Heart left ventricle (tissue), 16 donors: ENCODE measurements at regions not wholly inside any gene's neighbourhood (a gene's known extent, or its start where the extent isn't known, plus 50 kb on each side); places are given as distances from the start of the nearest gene placed in this dataset.
A peak's percentile ranks its signal among the peaks of the same experiment; 100 is the strongest.

Source experiments
- ATAC-seq, 4 donors: fragments of 200-7000 bp; cut with Tn5 transposase; one replicate each; pipeline ENCODE4 v1.9.1; 2020 to 2022; ENCODE audit warnings: moderate library complexity in 4 of 4, mild to moderate bottlenecking in 3 of 4, moderate number of reproducible peaks in 1 of 4
- DNase-seq, 5 donors: peaks; one replicate each; pipeline ENCODE4 v3.0.0-alpha.2; 2020
- H3K27ac ChIP-seq, 12 donors: fragments of 200-600 bp; sonication (generic) in 4 of 12; one replicate each; pipeline versions ENCODE4 v1.5.0 to v1.8.0; 2016 to 2022; ENCODE audit warnings: mild to moderate bottlenecking in 2 of 12
- H3K27me3 ChIP-seq, 9 donors: fragments of 200-600 bp; sonication (generic) in 2 of 9; one replicate each; pipeline versions ENCODE4 v1.5.1 to v1.8.0; 2016 to 2022; ENCODE audit warnings: mild to moderate bottlenecking in 3 of 9
- H3K36me3 ChIP-seq, 9 donors: fragments of 200-600 bp; sonication (generic) in 2 of 9; one replicate each; pipeline versions ENCODE4 v1.5.0 to v1.8.0; 2018 to 2022; ENCODE audit warnings: mild to moderate bottlenecking in 2 of 9
- H3K4me1 ChIP-seq, 12 donors: fragments of 200-600 bp; sonication (generic) in 4 of 12; one replicate each; pipeline versions ENCODE4 v1.5.0 to v1.8.0; 2016 to 2022; ENCODE audit warnings: mild to moderate bottlenecking in 3 of 12
- H3K4me3 ChIP-seq, 12 donors: fragments of 200-600 bp; sonication (generic) in 4 of 12; one replicate each; pipeline versions ENCODE4 v1.5.0 to v1.8.0; 2017 to 2022; ENCODE audit warnings: mild to moderate bottlenecking in 9 of 12, moderate library complexity in 4 of 12
- H3K9me3 ChIP-seq, 12 donors: fragments of 200-600 bp; sonication (generic) in 4 of 12; one replicate each; pipeline versions ENCODE4 v1.5.0 to v1.8.0; 2016 to 2022; ENCODE audit warnings: mild to moderate bottlenecking in 1 of 12
- CTCF ChIP-seq, 12 donors: fragments of 200-600 bp; sonication (generic) in 4 of 12; IDR thresholded peaks; one replicate each; pipeline versions ENCODE4 v1.5.0 to v1.8.0; 2018 to 2022; ENCODE audit warnings: antibody characterized with exemption in 12 of 12, mild to moderate bottlenecking in 5 of 12
- POLR2A ChIP-seq, 2 donors: fragments of 450-650 bp; IDR thresholded peaks; one replicate each; pipeline ENCODE4 v1.6.1; 2017; ENCODE audit warnings: antibody characterized with exemption in 2 of 2, mild to moderate bottlenecking in 2 of 2, moderate library complexity in 2 of 2
- WGBS, 4 donors: extraction: QIAGEN DNeasy Blood & Tissue Kit in 2 of 4; methylation state at CpG; one replicate each; pipeline versions ENCODE4 v1.1.5 to v1.1.7; 2013 to 2018; 5-methylcytosine and 5-hydroxymethylcytosine counted together
- intact Hi-C, 10 donors: fragments of 100-400 bp; cut with DNase I; formaldehyde crosslinking; loops; one replicate each; pipeline versions ENCODE4 v1.11.1 to v1.14.2; 2022
- donor health status: ischemic (EF 13 %, LVEDD 7.1; RV severe dilation, severe dysfunction).
- donor health status: healthy with polysubstance abuse.
- donor health status: DM: no; HTN: yes; CAD: no.
- donor health status: DM: no; HTN: no; CAD: no.
- donor health status: ischemic (EF 25% LVEDD 6.9; RV normal size, moderate dysfunction).
- donor health status: ischemic (EF 25% LVEDD 5.7; RV mildly dilated, moderate dysfunction).
- donor health status: healthy.
- donor health status: DM: yes; HTN: yes; CAD: no.
- donor health status: ischemic (EF 35%, LVEDD 5.7; RV mildly dilated, moderate dysfunction).
- donor health status: nonischemic (EF 11% LVEDD 7.7; RV severe dilation, severe dysfunction).
- donor health status: DM: yes; HTN: yes; CAD: no.
- donor health status: PGD.
- donor health status: ischemic (EF 29% LVEDD 5.4; RV normal size, mild dysfunction).
- donor health status: nonischemic (EF 23%, LVEDD 6.1; RV moderate dilation, normal function).

GRCh38 chr3:64867224-64867623 lies 179.4 kb upstream of the ADAMTS9 start:
- WGBS, 4 donors, result 59 to 71% (median 63%) methylated on average over 2 of the region's 2 CpGs
- Histone ChIP-seq H3K9me3 (peaks cover 0 to 17% (median 4%) of the 10 kb centered on the region in 12 donors), H3K27me3 (no peaks in the 10 kb centered on the region), H3K36me3 (no peaks in the 10 kb centered on the region), H3K4me1 (peaks cover 0 to 33% (median 10%) of the 10 kb centered on the region in 12 donors), H3K4me3 (no peak overlapping the region), H3K27ac (peak overlapping the region in 1 of 12 donors; percentile 10)
- DNase-seq (no peak), ATAC-seq (peak in 1 of 4 donors; percentile 47)
- intact Hi-C loops, result no loop called here
- TF ChIP-seq POLR2A (IDR thresholded peaks at IDR 0.05), result no peak
- TF ChIP-seq CTCF (IDR thresholded peaks at IDR 0.05), result no peak

GRCh38 chr3:64865839-64866570 lies 178.2 kb upstream of the ADAMTS9 start:
- no peak for ATAC-seq

GRCh38 chr3:64863226-64864212 lies 175.7 kb upstream of the ADAMTS9 start:
- Histone ChIP-seq H3K4me3 (no peak overlapping the region), H3K4me1 (peaks cover 0 to 32% (median 4%) of the 10 kb centered on the region in 12 donors), H3K27ac (no peak overlapping the region), H3K27me3 (no peaks in the 10 kb centered on the region), H3K36me3 (no peaks in the 10 kb centered on the region), H3K9me3 (no peaks in the 10 kb centered on the region)
- WGBS, 4 donors, result 87 to 92% (median 91%) methylated on average over 11 of the region's 11 CpGs
- intact Hi-C loops, result no loop called here
- ATAC-seq (no peak), DNase-seq (no peak)
- TF ChIP-seq CTCF (IDR thresholded peaks at IDR 0.05) (no peak), POLR2A (IDR thresholded peaks at IDR 0.05) (no peak)

More at GRCh38 chr3:64865839-64866570, 178.2 kb upstream of the ADAMTS9 start:
- TF ChIP-seq POLR2A (IDR thresholded peaks at IDR 0.05) (no peak), CTCF (IDR thresholded peaks at IDR 0.05) (no peak)
- intact Hi-C loops, result no loop called here
- no peak for DNase-seq
- H3K9me3 ChIP-seq, result peaks cover 0 to 17% (median 4%) of the 10 kb centered on the region in 12 donors
- H3K4me1 ChIP-seq, result peaks cover 0 to 21% (median 3%) of the 10 kb centered on the region in 12 donors
- 60 to 75% (median 64%) methylated on average over 4 of the region's 4 CpGs for WGBS, 4 donors
- no peaks in the 10 kb centered on the region for H3K27me3 ChIP-seq
- H3K27ac ChIP-seq, result peak overlapping the region in 1 of 12 donors; percentile 15
- H3K36me3 ChIP-seq, result no peaks in the 10 kb centered on the region
- H3K4me3 ChIP-seq, result no peak overlapping the region

- intact Hi-C loops, result no loop called here
- 72 to 81% (median 75%) methylated on average over 3 of the region's 3 CpGs for WGBS, 4 donors
- H3K36me3 ChIP-seq, result no peaks in the 10 kb centered on the region
- H3K4me1 ChIP-seq, result peaks cover 0 to 24% (median 4%) of the 10 kb centered on the region in 12 donors
- no peak overlapping the region for H3K4me3 ChIP-seq
- DNase-seq (no peak), ATAC-seq (no peak)
- no peaks in the 10 kb centered on the region for H3K27me3 ChIP-seq
- no peaks in the 10 kb centered on the region for H3K9me3 ChIP-seq
- H3K27ac ChIP-seq, result no peak overlapping the region
- TF ChIP-seq CTCF (IDR thresholded peaks at IDR 0.05) (no peak), POLR2A (IDR thresholded peaks at IDR 0.05) (no peak)
Measured at GRCh38 chr3:64861684-64862083, 173.9 kb upstream of the ADAMTS9 start.
